GM12892 (cell line): ENCODE measurements at regions not wholly inside any gene's neighbourhood (a gene's known extent, or its start where the extent isn't known, plus 50 kb on each side); places are given as distances from the start of the nearest gene placed in this dataset.

ENCODE experiments used
- POLR2A ChIP-seq: IDR thresholded peaks from 2 replicates; pipeline ENCODE4 v1.6.1; 2011; ENCODE audit warnings: low read depth, low read length, control low read depth
- POLR2AphosphoS5 ChIP-seq: IDR thresholded peaks from 2 replicates; pipeline ENCODE4 v1.6.1; 2011; ENCODE audit warnings: low read depth, low read length, control low read depth
- TAF1 ChIP-seq: IDR thresholded peaks from 2 replicates; pipeline ENCODE4 v1.6.1; 2011; ENCODE audit warnings: low read depth, mild to moderate bottlenecking, control low read depth, low read length, borderline replicate concordance

GRCh38 chr6:167221400-167222201 is 63.8 kb upstream of the GPR31 start:
- TF ChIP-seq POLR2AphosphoS5 (no peak), POLR2A (no peak), TAF1 (no peak)
